ENCODE measurements at regions not wholly inside any gene's neighbourhood (a gene's known extent, or its start where the extent isn't known, plus 50 kb on each side); places are given as distances from the start of the nearest gene placed in this dataset.
"Not testable (repeated sequence)": the region's sequence is repeated elsewhere in the genome, so short reads cannot be mapped to it uniquely, and the experiment has no call there.

GRCh38 chr7:69217516-69218350, 380.5 kb upstream of the AUTS2 start:
- in situ Hi-C loops (cut with HindIII; ENCODE audit: low pct_unique_long_range_greater_than_20kb, low sequenced_read_pairs): no loop called here
- DNase-seq (ENCODE audit: low read depth in 1 of 2, low spot score in 1 of 2): no peak
- TF ChIP-seq JUND (IDR thresholded peaks at IDR 0.05; ENCODE audit: low read depth): no peak

GRCh38 chr7:69218576-69218975, 379.7 kb upstream of the AUTS2 start:
- TF ChIP-seq JUND (IDR thresholded peaks at IDR 0.05; ENCODE audit: low read depth): no peak
- no peak for DNase-seq (ENCODE audit: low read depth in 1 of 2, low spot score in 1 of 2)
- in situ Hi-C loops (cut with HindIII; ENCODE audit: low pct_unique_long_range_greater_than_20kb, low sequenced_read_pairs): no loop called here

- no peak for DNase-seq (ENCODE audit: low read depth in 1 of 2, low spot score in 1 of 2)
- in situ Hi-C loops (cut with HindIII; ENCODE audit: low pct_unique_long_range_greater_than_20kb, low sequenced_read_pairs): no loop called here
- TF ChIP-seq JUND (IDR thresholded peaks at IDR 0.05; ENCODE audit: low read depth): no peak
Observed at GRCh38 chr7:69219381-69219780, 378.9 kb upstream of the AUTS2 start.

DNA sequence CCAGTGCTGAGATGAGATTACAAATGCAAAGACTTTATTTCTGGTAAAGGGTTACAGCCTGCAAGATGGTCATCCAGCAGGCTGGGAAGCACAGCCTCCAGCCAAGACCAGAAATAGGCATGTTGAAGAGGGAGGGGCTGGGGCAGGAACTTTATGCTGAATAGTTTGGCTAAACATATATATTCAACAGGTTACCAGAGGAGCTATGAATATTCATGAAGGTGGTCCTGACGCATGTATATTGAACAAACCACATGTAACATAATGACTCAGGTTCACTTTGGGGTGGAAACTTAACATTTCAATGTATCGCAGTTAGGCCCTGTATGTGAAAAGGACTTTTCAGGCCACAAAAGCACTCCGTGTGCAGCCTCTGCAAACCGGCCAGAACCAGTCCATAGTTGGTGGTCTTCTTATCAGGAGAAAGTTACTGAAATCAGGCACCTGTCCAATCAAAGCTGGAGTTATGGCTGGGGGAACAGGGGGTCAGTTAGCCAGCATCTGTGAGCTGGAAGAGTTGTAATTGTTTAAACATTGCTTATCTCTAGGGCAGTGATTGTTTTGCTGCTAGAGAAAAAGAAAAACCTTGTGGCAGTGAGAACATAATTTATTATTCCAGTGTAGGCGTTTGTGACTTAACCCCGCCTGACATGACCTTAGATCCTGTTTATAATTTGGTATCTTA, 372.9 kb upstream of the AUTS2 start:
- in situ Hi-C loops (cut with HindIII; ENCODE audit: low pct_unique_long_range_greater_than_20kb, low sequenced_read_pairs): no loop called here
- no peak for TF ChIP-seq JUND (IDR thresholded peaks at IDR 0.05; ENCODE audit: low read depth)
- DNase-seq (ENCODE audit: low read depth in 1 of 2, low spot score in 1 of 2): no peak

- peak in 1 of 2 experiments; percentile 30 for DNase-seq (ENCODE audit: low read depth in 1 of 2, low spot score in 1 of 2)
- in situ Hi-C loops (cut with HindIII; ENCODE audit: low pct_unique_long_range_greater_than_20kb, low sequenced_read_pairs): no loop called here
- TF ChIP-seq JUND (IDR thresholded peaks at IDR 0.05; ENCODE audit: low read depth): no peak
Observed at GRCh38 chr7:69228212-69228811, 370.0 kb upstream of the AUTS2 start.

DNA sequence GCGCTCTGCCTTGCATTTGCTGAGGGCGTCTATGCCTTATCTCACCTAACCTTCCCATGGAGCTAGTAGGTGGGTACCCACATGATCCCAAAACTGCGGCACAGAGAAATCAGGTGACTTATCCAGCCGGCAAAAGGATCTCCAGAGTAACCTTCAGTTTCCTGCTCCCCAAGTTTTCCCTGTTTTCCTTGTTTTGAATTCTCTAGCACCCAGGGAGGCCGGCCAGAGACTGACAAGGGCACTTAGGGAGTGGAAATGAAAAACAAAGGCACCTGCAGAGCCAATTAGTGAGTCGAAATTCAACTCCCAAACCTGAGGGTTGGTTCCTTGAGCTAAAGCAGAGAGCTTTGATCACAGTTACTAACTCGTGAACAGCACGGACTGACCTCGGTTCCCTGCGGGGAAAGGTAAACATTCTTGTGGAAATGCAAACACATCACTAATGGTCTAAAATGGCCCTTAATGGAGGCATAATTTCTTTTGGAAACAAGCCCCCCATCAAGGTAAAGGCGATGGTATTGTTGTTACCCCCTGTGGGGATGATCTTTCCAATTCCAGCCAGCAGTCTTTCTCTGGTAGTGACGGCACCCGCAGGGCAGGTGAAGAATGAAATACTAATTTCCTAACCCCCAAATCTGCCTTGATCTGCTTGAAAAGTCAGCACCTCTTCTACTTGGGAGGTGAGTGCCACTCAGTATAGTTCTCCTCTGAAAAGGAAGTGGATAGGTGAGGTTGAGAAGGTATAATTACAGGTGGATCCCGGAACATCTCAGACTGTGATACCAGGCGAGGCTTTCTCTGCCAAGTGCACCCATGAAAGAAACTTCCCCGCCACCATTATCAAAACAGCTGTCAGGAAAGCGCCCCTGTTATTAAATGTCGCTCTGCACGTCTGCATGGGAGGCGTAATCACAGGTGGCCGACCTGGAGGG, 365.6 kb upstream of the AUTS2 start:
- in situ Hi-C loops (cut with HindIII; ENCODE audit: low pct_unique_long_range_greater_than_20kb, low sequenced_read_pairs): no loop called here
- TF ChIP-seq JUND (IDR thresholded peaks at IDR 0.05; ENCODE audit: low read depth): no peak
- peak in 1 of 2 experiments; percentile 71 for DNase-seq (ENCODE audit: low read depth in 1 of 2, low spot score in 1 of 2)

GRCh38 chr7:69237541-69237940, 360.7 kb upstream of the AUTS2 start:
- in situ Hi-C loops (cut with HindIII; ENCODE audit: low pct_unique_long_range_greater_than_20kb, low sequenced_read_pairs): no loop called here
- no peak for DNase-seq (ENCODE audit: low read depth in 1 of 2, low spot score in 1 of 2)
- TF ChIP-seq JUND (IDR thresholded peaks at IDR 0.05; ENCODE audit: low read depth): no peak

GRCh38 chr7:69243016-69243415, 355.3 kb upstream of the AUTS2 start:
- in situ Hi-C loops (cut with HindIII; ENCODE audit: low pct_unique_long_range_greater_than_20kb, low sequenced_read_pairs): no loop called here
- DNase-seq (ENCODE audit: low read depth in 1 of 2, low spot score in 1 of 2): no peak
- no peak for TF ChIP-seq JUND (IDR thresholded peaks at IDR 0.05; ENCODE audit: low read depth)

- no peak for TF ChIP-seq JUND (IDR thresholded peaks at IDR 0.05; ENCODE audit: low read depth)
- in situ Hi-C loops (cut with HindIII; ENCODE audit: low pct_unique_long_range_greater_than_20kb, low sequenced_read_pairs): no loop called here
Observed at GRCh38 chr7:69244701-69245100, 353.6 kb upstream of the AUTS2 start.

GRCh38 chr7:69245646-69246045, 352.6 kb upstream of the AUTS2 start:
- in situ Hi-C loops (cut with HindIII; ENCODE audit: low pct_unique_long_range_greater_than_20kb, low sequenced_read_pairs): no loop called here
- DNase-seq (ENCODE audit: low read depth in 1 of 2, low spot score in 1 of 2): no peak
- no peak for TF ChIP-seq JUND (IDR thresholded peaks at IDR 0.05; ENCODE audit: low read depth)

More at GRCh38 chr7:69244701-69245100, 353.6 kb upstream of the AUTS2 start:
- no peak for DNase-seq (ENCODE audit: low read depth in 1 of 2, low spot score in 1 of 2)

- no peak for DNase-seq (ENCODE audit: low read depth in 1 of 2, low spot score in 1 of 2)
- TF ChIP-seq JUND (IDR thresholded peaks at IDR 0.05; ENCODE audit: low read depth): no peak
- in situ Hi-C loops (cut with HindIII; ENCODE audit: low pct_unique_long_range_greater_than_20kb, low sequenced_read_pairs): no loop called here
Observed at GRCh38 chr7:69246758-69247157, 351.5 kb upstream of the AUTS2 start.

- DNase-seq (ENCODE audit: low read depth in 1 of 2, low spot score in 1 of 2); in situ Hi-C loops (cut with HindIII; ENCODE audit: low pct_unique_long_range_greater_than_20kb, low sequenced_read_pairs): not testable (repeated sequence)
Observed at GRCh38 chr7:69248382-69248828, 349.9 kb upstream of the AUTS2 start.
